Heart left ventricle (tissue), 16 donors: ENCODE measurements at regions not wholly inside any gene's neighbourhood (a gene's known extent, or its start where the extent isn't known, plus 50 kb on each side); places are given as distances from the start of the nearest gene placed in this dataset.

Source experiments
- ATAC-seq, 4 donors: fragments of 200-7000 bp; cut with Tn5 transposase; one replicate each; pipeline ENCODE4 v1.9.1; 2020 to 2022; ENCODE audit warnings: moderate library complexity in 4 of 4, mild to moderate bottlenecking in 3 of 4, moderate number of reproducible peaks in 1 of 4
- DNase-seq, 5 donors: peaks; one replicate each; pipeline ENCODE4 v3.0.0-alpha.2; 2020
- H3K27ac ChIP-seq, 12 donors: fragments of 200-600 bp; sonication (generic) in 4 of 12; one replicate each; pipeline versions ENCODE4 v1.5.0 to v1.8.0; 2016 to 2022; ENCODE audit warnings: mild to moderate bottlenecking in 2 of 12
- H3K27me3 ChIP-seq, 9 donors: fragments of 200-600 bp; sonication (generic) in 2 of 9; one replicate each; pipeline versions ENCODE4 v1.5.1 to v1.8.0; 2016 to 2022; ENCODE audit warnings: mild to moderate bottlenecking in 3 of 9
- H3K36me3 ChIP-seq, 9 donors: fragments of 200-600 bp; sonication (generic) in 2 of 9; one replicate each; pipeline versions ENCODE4 v1.5.0 to v1.8.0; 2018 to 2022; ENCODE audit warnings: mild to moderate bottlenecking in 2 of 9
- H3K4me1 ChIP-seq, 12 donors: fragments of 200-600 bp; sonication (generic) in 4 of 12; one replicate each; pipeline versions ENCODE4 v1.5.0 to v1.8.0; 2016 to 2022; ENCODE audit warnings: mild to moderate bottlenecking in 3 of 12
- H3K4me3 ChIP-seq, 12 donors: fragments of 200-600 bp; sonication (generic) in 4 of 12; one replicate each; pipeline versions ENCODE4 v1.5.0 to v1.8.0; 2017 to 2022; ENCODE audit warnings: mild to moderate bottlenecking in 9 of 12, moderate library complexity in 4 of 12
- H3K9me3 ChIP-seq, 12 donors: fragments of 200-600 bp; sonication (generic) in 4 of 12; one replicate each; pipeline versions ENCODE4 v1.5.0 to v1.8.0; 2016 to 2022; ENCODE audit warnings: mild to moderate bottlenecking in 1 of 12
- POLR2A ChIP-seq, 2 donors: fragments of 450-650 bp; IDR thresholded peaks; one replicate each; pipeline ENCODE4 v1.6.1; 2017; ENCODE audit warnings: antibody characterized with exemption in 2 of 2, mild to moderate bottlenecking in 2 of 2, moderate library complexity in 2 of 2
- WGBS, 4 donors: extraction: QIAGEN DNeasy Blood & Tissue Kit in 2 of 4; methylation state at CpG; one replicate each; pipeline versions ENCODE4 v1.1.5 to v1.1.7; 2013 to 2018; 5-methylcytosine and 5-hydroxymethylcytosine counted together
- intact Hi-C, 10 donors: fragments of 100-400 bp; cut with DNase I; formaldehyde crosslinking; loops; one replicate each; pipeline versions ENCODE4 v1.11.1 to v1.14.2; 2022
- TF ChIP-seq, protein P1 (sequence below), 12 donors: fragments of 200-600 bp; sonication (generic) in 4 of 12; IDR thresholded peaks; one replicate each; pipeline versions ENCODE4 v1.5.0 to v1.8.0; 2018 to 2022; ENCODE audit warnings: antibody characterized with exemption in 12 of 12, mild to moderate bottlenecking in 5 of 12
- donor health status: ischemic (EF 13 %, LVEDD 7.1; RV severe dilation, severe dysfunction).
- donor health status: healthy with polysubstance abuse.
- donor health status: DM: no; HTN: yes; CAD: no.
- donor health status: DM: no; HTN: no; CAD: no.
- donor health status: ischemic (EF 25% LVEDD 6.9; RV normal size, moderate dysfunction).
- donor health status: ischemic (EF 25% LVEDD 5.7; RV mildly dilated, moderate dysfunction).
- donor health status: healthy.
- donor health status: DM: yes; HTN: yes; CAD: no.
- donor health status: ischemic (EF 35%, LVEDD 5.7; RV mildly dilated, moderate dysfunction).
- donor health status: nonischemic (EF 11% LVEDD 7.7; RV severe dilation, severe dysfunction).
- donor health status: DM: yes; HTN: yes; CAD: no.
- donor health status: PGD.
- donor health status: ischemic (EF 29% LVEDD 5.4; RV normal size, mild dysfunction).
- donor health status: nonischemic (EF 23%, LVEDD 6.1; RV moderate dilation, normal function).

DNA sequence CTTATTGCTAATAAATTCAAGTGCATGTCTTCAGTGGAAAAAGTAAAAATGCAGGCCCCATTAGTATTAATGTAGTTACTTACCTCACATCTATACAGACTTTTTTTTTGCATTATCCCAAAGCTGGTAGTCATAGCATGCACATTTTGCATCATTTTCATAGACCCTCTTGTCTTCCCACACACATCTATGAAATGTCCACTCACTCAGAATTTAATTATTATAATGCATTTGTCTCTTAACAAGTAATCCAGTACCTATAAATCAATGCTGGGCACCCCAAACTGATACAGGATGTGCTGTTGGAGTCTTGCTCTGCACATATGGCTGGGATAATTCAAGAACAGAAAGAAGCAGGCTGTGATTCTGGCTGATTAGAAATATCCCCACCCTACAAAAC lies 370.4 kb upstream of the FAT3 start:
- DNase-seq (no peak), ATAC-seq (no peak)
- H3K27ac ChIP-seq: no peak overlapping the region
- no peaks in the 10 kb centered on the region for H3K27me3 ChIP-seq
- intact Hi-C loops: loop anchor here in 1 of 10 donors (10.0 kb wide), 1 partner anchor 59 kb away; no protein-coding TSS in a partner anchor
- H3K9me3 ChIP-seq: no peaks in the 10 kb centered on the region
- peaks cover 0 to 6% (median 0%) of the 10 kb centered on the region in 12 donors for H3K4me1 ChIP-seq
- H3K36me3 ChIP-seq: no peaks in the 10 kb centered on the region
- no peak overlapping the region for H3K4me3 ChIP-seq
- TF ChIP-seq, protein P1, sequence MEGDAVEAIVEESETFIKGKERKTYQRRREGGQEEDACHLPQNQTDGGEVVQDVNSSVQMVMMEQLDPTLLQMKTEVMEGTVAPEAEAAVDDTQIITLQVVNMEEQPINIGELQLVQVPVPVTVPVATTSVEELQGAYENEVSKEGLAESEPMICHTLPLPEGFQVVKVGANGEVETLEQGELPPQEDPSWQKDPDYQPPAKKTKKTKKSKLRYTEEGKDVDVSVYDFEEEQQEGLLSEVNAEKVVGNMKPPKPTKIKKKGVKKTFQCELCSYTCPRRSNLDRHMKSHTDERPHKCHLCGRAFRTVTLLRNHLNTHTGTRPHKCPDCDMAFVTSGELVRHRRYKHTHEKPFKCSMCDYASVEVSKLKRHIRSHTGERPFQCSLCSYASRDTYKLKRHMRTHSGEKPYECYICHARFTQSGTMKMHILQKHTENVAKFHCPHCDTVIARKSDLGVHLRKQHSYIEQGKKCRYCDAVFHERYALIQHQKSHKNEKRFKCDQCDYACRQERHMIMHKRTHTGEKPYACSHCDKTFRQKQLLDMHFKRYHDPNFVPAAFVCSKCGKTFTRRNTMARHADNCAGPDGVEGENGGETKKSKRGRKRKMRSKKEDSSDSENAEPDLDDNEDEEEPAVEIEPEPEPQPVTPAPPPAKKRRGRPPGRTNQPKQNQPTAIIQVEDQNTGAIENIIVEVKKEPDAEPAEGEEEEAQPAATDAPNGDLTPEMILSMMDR (IDR thresholded peaks at IDR 0.05): no peak
- TF ChIP-seq POLR2A (IDR thresholded peaks at IDR 0.05): no peak

DNA sequence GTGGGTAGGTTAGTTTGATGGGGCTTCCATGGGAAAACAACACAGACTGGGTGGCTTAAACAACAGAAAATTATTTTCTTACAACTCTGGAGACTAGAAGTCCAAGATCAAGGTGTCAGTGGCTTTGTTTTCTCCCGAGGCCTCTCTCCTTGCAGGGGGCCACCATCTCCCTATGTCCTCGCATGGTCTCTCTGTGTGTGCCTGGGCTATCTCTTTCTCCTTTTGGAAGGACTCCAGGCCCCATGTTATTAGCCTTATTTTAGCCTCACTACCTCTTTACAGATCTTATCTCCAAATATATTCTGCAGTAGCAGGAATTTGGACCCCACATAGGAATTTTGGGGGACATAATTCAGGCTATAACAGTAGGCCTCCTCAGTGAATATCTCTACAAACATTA lies 372.7 kb upstream of the FAT3 start:
- TF ChIP-seq, protein P1 (IDR thresholded peaks at IDR 0.05): no peak
- DNase-seq (no peak), ATAC-seq (peak in 1 of 4 donors; percentile 36)
- Histone ChIP-seq H3K36me3 (no peaks in the 10 kb centered on the region), H3K4me1 (peaks cover 0 to 6% (median 0%) of the 10 kb centered on the region in 12 donors), H3K27me3 (no peaks in the 10 kb centered on the region), H3K9me3 (no peaks in the 10 kb centered on the region), H3K27ac (no peak overlapping the region), H3K4me3 (no peak overlapping the region)
- WGBS, 4 donors: 50 to 75% (median 60%) methylated on average over 2 of the region's 2 CpGs
- intact Hi-C loops: loop anchor here in 1 of 10 donors (10.0 kb wide), 1 partner anchor 57 kb away; no protein-coding TSS in a partner anchor

DNA sequence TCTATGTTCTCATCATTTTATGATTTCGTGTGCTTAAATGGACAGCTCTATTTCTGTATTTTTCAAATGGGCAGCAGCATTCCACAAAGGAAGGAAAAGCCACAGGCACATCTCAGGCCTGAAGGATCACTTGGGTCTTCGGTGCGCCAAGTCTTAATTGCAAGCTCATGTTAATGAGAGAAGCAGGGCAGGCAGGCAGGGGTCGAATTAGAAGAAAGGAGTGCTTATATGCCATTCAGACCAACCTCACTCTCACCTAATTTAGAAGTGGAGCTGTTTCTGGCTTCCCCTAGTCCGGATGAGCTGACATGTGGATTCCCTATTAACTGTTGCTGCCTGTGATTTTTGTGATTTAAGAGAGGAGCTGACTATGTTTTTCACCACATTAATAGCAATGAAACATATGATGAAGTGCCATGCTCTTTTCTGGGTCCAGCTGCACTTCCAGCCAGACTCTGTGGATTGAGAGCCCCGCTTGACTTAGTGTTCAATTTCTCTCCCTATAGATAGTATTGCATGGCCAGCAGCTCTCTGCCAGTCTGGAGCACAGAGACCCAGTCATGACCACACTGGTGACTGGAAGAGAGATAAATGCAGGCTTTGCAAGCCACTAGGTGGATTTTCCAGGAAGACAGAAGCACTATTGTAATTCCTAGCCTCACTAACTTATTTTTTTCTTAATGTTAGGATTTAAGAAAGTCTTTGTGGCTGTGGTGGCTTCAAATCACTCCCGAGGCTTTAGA lies 373.9 kb upstream of the FAT3 start:
- WGBS, 4 donors: 52 to 73% (median 65%) methylated on average over 7 of the region's 7 CpGs
- Histone ChIP-seq H3K4me1 (peaks cover 0 to 6% (median 0%) of the 10 kb centered on the region in 12 donors), H3K27me3 (no peaks in the 10 kb centered on the region), H3K4me3 (no peak overlapping the region), H3K36me3 (no peaks in the 10 kb centered on the region), H3K27ac (no peak overlapping the region), H3K9me3 (no peaks in the 10 kb centered on the region)
- no peak for TF ChIP-seq POLR2A (IDR thresholded peaks at IDR 0.05)
- TF ChIP-seq, protein P1 (IDR thresholded peaks at IDR 0.05): no peak
- ATAC-seq (no peak), DNase-seq (no peak)
- intact Hi-C loops: loop anchor here in 1 of 10 donors (10.0 kb wide), 1 partner anchor 56 kb away; no protein-coding TSS in a partner anchor

DNA sequence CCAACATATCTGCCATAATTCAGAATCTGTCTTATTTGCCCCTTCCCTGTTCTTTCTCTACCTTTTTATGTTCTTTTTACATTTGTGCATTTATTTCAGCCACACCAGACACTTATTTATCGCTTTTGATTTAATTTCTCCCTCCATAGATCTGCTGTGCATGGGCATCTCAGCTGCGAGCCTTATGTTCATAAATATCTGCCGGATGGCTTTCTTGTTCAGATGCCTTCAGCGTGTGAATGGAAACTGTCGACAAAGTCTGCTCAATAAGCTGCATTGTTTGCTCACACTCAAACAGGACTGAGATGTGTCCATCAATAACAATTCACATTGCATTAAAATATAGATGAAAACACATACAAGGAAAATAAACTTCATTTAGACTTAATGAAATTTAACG lies 374.6 kb upstream of the FAT3 start:
- WGBS, 4 donors: 79 to 95% (median 89%) methylated on average over 6 of the region's 6 CpGs
- no peak for ATAC-seq
- Histone ChIP-seq H3K4me1 (peaks cover 0 to 6% (median 0%) of the 10 kb centered on the region in 12 donors), H3K27ac (no peak overlapping the region), H3K27me3 (no peaks in the 10 kb centered on the region), H3K4me3 (no peak overlapping the region), H3K36me3 (no peaks in the 10 kb centered on the region), H3K9me3 (no peaks in the 10 kb centered on the region)
- no peak for TF ChIP-seq POLR2A (IDR thresholded peaks at IDR 0.05)
- TF ChIP-seq, protein P1 (IDR thresholded peaks at IDR 0.05): no peak
- intact Hi-C loops: loop anchor here in 1 of 10 donors (10.0 kb wide), 1 partner anchor 55 kb away; no protein-coding TSS in a partner anchor
- DNase-seq: no peak
